Neutrophil (primary cell): ENCODE measurements at regions not wholly inside any gene's neighbourhood (a gene's known extent, or its start where the extent isn't known, plus 50 kb on each side); places are given as distances from the start of the nearest gene placed in this dataset.

Experiments
- H3K27ac ChIP-seq: fragments of 200-600 bp; sonication (generic); 2 replicates; pipeline ENCODE4 v1.5.1; 2016; ENCODE audit warnings: mild to moderate bottlenecking, moderate library complexity
- H3K27me3 ChIP-seq: fragments of 200-600 bp; sonication (generic); 2 replicates; pipeline ENCODE4 v1.6.0; 2016; ENCODE audit warnings: mild to moderate bottlenecking
- H3K36me3 ChIP-seq: fragments of 200-600 bp; sonication (generic); 2 replicates; pipeline ENCODE4 v1.5.1; 2017
- H3K4me1 ChIP-seq, 2 experiments: fragments of 200-600 bp in 1 of 2; sonication (generic) in 1 of 2; 1 replicate in 1 of 2; 2 replicates in 1 of 2; pipeline versions ENCODE4 v1.5.1 to v1.6.1; 2013 to 2016; ENCODE audit warnings: low read depth in 1 of 2, low read length in 1 of 2, mild to moderate bottlenecking in 1 of 2, moderate library complexity in 1 of 2; ENCODE audit not compliant: control insufficient read depth in 1 of 2, insufficient read depth in 1 of 2
- H3K4me3 ChIP-seq, 2 experiments: fragments of 200-600 bp in 1 of 2; sonication (generic) in 1 of 2; 1 replicate in 1 of 2; 2 replicates in 1 of 2; pipeline ENCODE4 v1.5.1; 2013 to 2016; ENCODE audit warnings: low read depth in 1 of 2, low read length in 1 of 2, mild to moderate bottlenecking in 1 of 2, moderate library complexity in 1 of 2
- H3K9me3 ChIP-seq: fragments of 200-600 bp; sonication (generic); 2 replicates; pipeline ENCODE4 v1.5.1; 2016
- CTCF ChIP-seq: fragments of 200-600 bp; sonication (generic); IDR thresholded peaks from 2 replicates; pipeline ENCODE4 v1.5.1; 2016; ENCODE audit warnings: antibody characterized with exemption

GRCh38 chr16:59290718-59291117, 556.6 kb upstream of the GOT2 start:
- H3K36me3 ChIP-seq = no peaks in the 10 kb centered on the region
- no peak for TF ChIP-seq CTCF
- no peak overlapping the region for H3K27ac ChIP-seq
- H3K4me1 ChIP-seq = no peaks in the 10 kb centered on the region
- H3K27me3 ChIP-seq = no peaks in the 10 kb centered on the region
- no peak overlapping the region for H3K4me3 ChIP-seq
- no peaks in the 10 kb centered on the region for H3K9me3 ChIP-seq

- H3K36me3 ChIP-seq = no peaks in the 10 kb centered on the region
- H3K27ac ChIP-seq = no peak overlapping the region
- no peaks in the 10 kb centered on the region for H3K4me1 ChIP-seq
- no peak overlapping the region for H3K4me3 ChIP-seq
- H3K27me3 ChIP-seq = no peaks in the 10 kb centered on the region
- no peak for TF ChIP-seq CTCF
- no peaks in the 10 kb centered on the region for H3K9me3 ChIP-seq
Observed at GRCh38 chr16:59289151-59289550, 555.0 kb upstream of the GOT2 start.

GRCh38 chr16:59274141-59274540, 540.0 kb upstream of the GOT2 start:
- H3K36me3 ChIP-seq = no peaks in the 10 kb centered on the region
- H3K27me3 ChIP-seq = no peaks in the 10 kb centered on the region
- no peaks in the 10 kb centered on the region for H3K4me1 ChIP-seq
- no peak for TF ChIP-seq CTCF
- no peaks in the 10 kb centered on the region for H3K9me3 ChIP-seq
- no peak overlapping the region for H3K4me3 ChIP-seq
- no peak overlapping the region for H3K27ac ChIP-seq

DNA sequence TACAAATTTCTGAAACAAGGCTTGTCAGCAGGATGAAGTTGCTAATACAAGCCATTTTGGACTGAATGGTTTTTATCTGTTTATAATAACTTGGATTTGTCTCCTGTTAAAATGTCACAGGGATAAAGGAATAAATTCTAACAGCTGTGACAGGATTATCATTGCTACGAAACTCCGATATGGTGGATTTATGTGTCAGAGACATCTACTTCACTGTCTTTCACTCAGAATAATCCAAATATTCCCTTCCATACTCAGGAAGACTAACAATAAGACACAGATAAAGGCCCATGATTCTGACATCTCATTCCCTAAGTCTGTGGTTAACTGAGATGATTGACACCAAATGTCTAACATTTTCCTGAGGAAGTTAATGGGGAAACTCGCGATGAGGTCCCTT, 529.8 kb upstream of the GOT2 start:
- Histone ChIP-seq H3K4me1 (peaks cover 0 to 4% of the 10 kb centered on the region in 2 experiments), H3K27ac (no peak overlapping the region), H3K4me3 (no peak overlapping the region), H3K27me3 (no peaks in the 10 kb centered on the region), H3K36me3 (no peaks in the 10 kb centered on the region), H3K9me3 (no peaks in the 10 kb centered on the region)
- TF ChIP-seq CTCF = no peak

GRCh38 chr16:59260892-59261291, 526.8 kb upstream of the GOT2 start:
- no peak for TF ChIP-seq CTCF
- no peaks in the 10 kb centered on the region for H3K9me3 ChIP-seq
- no peaks in the 10 kb centered on the region for H3K27me3 ChIP-seq
- H3K27ac ChIP-seq = no peak overlapping the region
- H3K36me3 ChIP-seq = no peaks in the 10 kb centered on the region
- peaks cover 0 to 4% of the 10 kb centered on the region in 2 experiments for H3K4me1 ChIP-seq
- H3K4me3 ChIP-seq = no peak overlapping the region

GRCh38 chr16:59259950-59260319, 525.8 kb upstream of the GOT2 start:
- Histone ChIP-seq H3K4me3 (no peak overlapping the region), H3K27ac (no peak overlapping the region), H3K9me3 (no peaks in the 10 kb centered on the region), H3K4me1 (peaks cover 0 to 4% of the 10 kb centered on the region in 2 experiments), H3K27me3 (no peaks in the 10 kb centered on the region), H3K36me3 (no peaks in the 10 kb centered on the region)
- no peak for TF ChIP-seq CTCF
